ENCODE measurements at regions not wholly inside any gene's neighbourhood (a gene's known extent, or its start where the extent isn't known, plus 50 kb on each side); places are given as distances from the start of the nearest gene placed in this dataset.

- H3K27ac Mint-ChIP-seq (ENCODE audit: unreplicated experiment) = peak overlapping the region; percentile 94
These were observed 222.2 kb upstream of the RGS6 start for GRCh38 chr14:71709987-71710386.

GRCh38 chr14:71711125-71711524 is 221.1 kb upstream of the RGS6 start:
- no peaks in the 10 kb centered on the region for H3K9me3 Mint-ChIP-seq (ENCODE audit: low read depth)
- no peak for DNase-seq (ENCODE audit: low spot score)
- H3K27me3 Mint-ChIP-seq (ENCODE audit: low read depth) = no peaks in the 10 kb centered on the region
- TF ChIP-seq CTCF (IDR thresholded peaks at IDR 0.05) = no peak
- H3K27ac Mint-ChIP-seq (ENCODE audit: unreplicated experiment) = peak overlapping the region; percentile 94
- H3K36me3 Mint-ChIP-seq (ENCODE audit: low read depth) = peaks cover 10% of the 10 kb centered on the region
- H3K4me1 Mint-ChIP-seq (ENCODE audit: low read depth) = peaks cover 54% of the 10 kb centered on the region
- H3K4me3 Mint-ChIP-seq (ENCODE audit: unreplicated experiment) = peak overlapping the region; percentile 5

More at GRCh38 chr14:71709987-71710386, 222.2 kb upstream of the RGS6 start:
- DNase-seq (ENCODE audit: low spot score) = no peak
- no peak overlapping the region for H3K4me3 Mint-ChIP-seq (ENCODE audit: unreplicated experiment)
- peaks cover 48% of the 10 kb centered on the region for H3K4me1 Mint-ChIP-seq (ENCODE audit: low read depth)
- H3K27me3 Mint-ChIP-seq (ENCODE audit: low read depth) = no peaks in the 10 kb centered on the region
- H3K36me3 Mint-ChIP-seq (ENCODE audit: low read depth) = peaks cover 12% of the 10 kb centered on the region
- no peak for TF ChIP-seq CTCF (IDR thresholded peaks at IDR 0.05)
- H3K9me3 Mint-ChIP-seq (ENCODE audit: low read depth) = no peaks in the 10 kb centered on the region

DNA sequence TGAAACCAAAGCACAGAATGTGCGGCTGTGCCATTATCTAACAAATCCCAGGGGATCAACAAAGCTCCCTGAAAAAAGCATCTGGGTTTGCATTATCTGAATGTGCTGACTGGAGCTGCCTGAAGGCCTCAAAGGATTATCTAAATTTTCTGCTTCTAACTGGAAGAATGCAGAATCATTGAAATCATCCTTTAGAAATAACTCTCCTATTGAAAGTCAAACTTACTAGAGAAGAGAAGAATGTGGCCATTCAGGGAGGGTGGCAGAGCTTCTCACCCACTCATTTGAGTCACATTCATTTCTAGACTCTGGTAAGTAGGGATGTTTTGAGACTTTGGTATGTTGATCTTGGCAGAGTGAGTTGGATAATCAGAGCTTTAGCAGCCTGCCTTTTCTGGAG is 220.6 kb upstream of the RGS6 start:
- H3K4me3 Mint-ChIP-seq (ENCODE audit: unreplicated experiment) = peak overlapping the region; percentile 5
- peaks cover 10% of the 10 kb centered on the region for H3K36me3 Mint-ChIP-seq (ENCODE audit: low read depth)
- no peaks in the 10 kb centered on the region for H3K9me3 Mint-ChIP-seq (ENCODE audit: low read depth)
- no peak for DNase-seq (ENCODE audit: low spot score)
- H3K27ac Mint-ChIP-seq (ENCODE audit: unreplicated experiment) = peak overlapping the region; percentile 94
- peaks cover 58% of the 10 kb centered on the region for H3K4me1 Mint-ChIP-seq (ENCODE audit: low read depth)
- TF ChIP-seq CTCF (IDR thresholded peaks at IDR 0.05) = no peak
- H3K27me3 Mint-ChIP-seq (ENCODE audit: low read depth) = no peaks in the 10 kb centered on the region

DNA sequence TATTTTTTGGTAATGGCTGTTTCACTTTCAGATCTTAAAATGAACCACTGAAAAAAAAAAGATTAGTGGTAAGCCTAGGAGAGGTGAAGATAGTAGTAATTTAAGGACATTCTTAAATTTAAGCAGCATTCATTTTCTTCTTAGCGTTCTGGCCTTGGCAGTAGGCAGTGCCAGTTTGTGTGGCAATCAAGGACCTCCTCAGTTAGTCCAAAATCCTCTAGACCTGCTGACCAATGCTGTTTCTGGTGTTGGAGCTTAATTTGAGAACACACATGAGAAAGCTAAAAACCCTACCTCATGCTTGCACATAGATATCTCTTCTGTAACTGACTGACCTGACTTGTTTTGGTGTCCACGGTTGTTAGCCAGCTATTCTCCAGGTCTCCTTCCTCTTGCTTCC is 219.8 kb upstream of the RGS6 start:
- DNase-seq (ENCODE audit: low spot score) = no peak
- TF ChIP-seq CTCF (IDR thresholded peaks at IDR 0.05) = no peak
- Mint-ChIP-seq H3K4me3 (ENCODE audit: unreplicated experiment) (no peak overlapping the region), H3K9me3 (ENCODE audit: low read depth) (no peaks in the 10 kb centered on the region), H3K27me3 (ENCODE audit: low read depth) (no peaks in the 10 kb centered on the region), H3K4me1 (ENCODE audit: low read depth) (peaks cover 66% of the 10 kb centered on the region), H3K27ac (ENCODE audit: unreplicated experiment) (peak overlapping the region; percentile 94), H3K36me3 (ENCODE audit: low read depth) (peaks cover 6% of the 10 kb centered on the region)

- peak overlapping the region; percentile 94 for H3K27ac Mint-ChIP-seq (ENCODE audit: unreplicated experiment)
- peaks cover 6% of the 10 kb centered on the region for H3K36me3 Mint-ChIP-seq (ENCODE audit: low read depth)
- no peaks in the 10 kb centered on the region for H3K27me3 Mint-ChIP-seq (ENCODE audit: low read depth)
- peaks cover 66% of the 10 kb centered on the region for H3K4me1 Mint-ChIP-seq (ENCODE audit: low read depth)
- no peak overlapping the region for H3K4me3 Mint-ChIP-seq (ENCODE audit: unreplicated experiment)
- no peak for DNase-seq (ENCODE audit: low spot score)
- H3K9me3 Mint-ChIP-seq (ENCODE audit: low read depth) = no peaks in the 10 kb centered on the region
- no peak for TF ChIP-seq CTCF (IDR thresholded peaks at IDR 0.05)
These were observed 219.2 kb upstream of the RGS6 start for GRCh38 chr14:71713016-71713415.
